Astrocyte (in vitro differentiated cells and primary cell): ENCODE measurements at regions not wholly inside any gene's neighbourhood (a gene's known extent, or its start where the extent isn't known, plus 50 kb on each side); places are given as distances from the start of the nearest gene placed in this dataset.

Experiments used
- DNase-seq: peaks from one replicate; pipeline ENCODE4 v3.0.0-alpha.2; 2010; ENCODE audit warnings: low read depth
- FAIRE-seq: peaks from 2 replicates; lab custom pipeline; 2011; peaks lifted over from hg19 to GRCh38; lab: Jason Lieb, UNC
- H2AFZ ChIP-seq: 2 replicates; pipeline ENCODE4 v1.6.0; 2012; ENCODE audit warnings: low read depth, low read length, inconsistent platforms
- H3K27ac ChIP-seq: 2 replicates; pipeline ENCODE4 v1.5.1; 2011; ENCODE audit warnings: low read depth, low read length, inconsistent platforms
- H3K27me3 ChIP-seq: 2 replicates; pipeline ENCODE4 v1.6.0; 2011; ENCODE audit warnings: low read length, inconsistent platforms; ENCODE audit not compliant: insufficient read depth
- H3K36me3 ChIP-seq: 2 replicates; pipeline ENCODE4 v1.5.1; 2011; ENCODE audit warnings: low read length, inconsistent platforms; ENCODE audit not compliant: insufficient read depth
- H3K4me1 ChIP-seq: 2 replicates; pipeline ENCODE4 v1.5.1; 2011; ENCODE audit warnings: low read length, inconsistent platforms; ENCODE audit not compliant: insufficient read depth
- H3K4me2 ChIP-seq: 2 replicates; pipeline ENCODE4 v1.6.0; 2012; ENCODE audit warnings: low read length, inconsistent platforms
- H3K4me3 ChIP-seq: 2 replicates; pipeline ENCODE4 v1.5.1; 2011; ENCODE audit warnings: low read depth, mild to moderate bottlenecking, low read length, inconsistent platforms; ENCODE audit not compliant: insufficient read depth
- H3K79me2 ChIP-seq: 2 replicates; pipeline ENCODE4 v1.6.0; 2012; ENCODE audit warnings: mild to moderate bottlenecking, low read length, inconsistent platforms; ENCODE audit not compliant: insufficient read depth
- H3K9ac ChIP-seq: 2 replicates; pipeline ENCODE4 v1.6.0; 2012; ENCODE audit warnings: mild to moderate bottlenecking, low read length, inconsistent platforms
- H3K9me3 ChIP-seq: 2 replicates; pipeline ENCODE4 v1.5.1; 2012; ENCODE audit warnings: low read depth, mild to moderate bottlenecking, low read length, inconsistent platforms; ENCODE audit not compliant: insufficient read depth
- H4K20me1 ChIP-seq: 2 replicates; pipeline ENCODE4 v1.6.0; 2012; ENCODE audit warnings: low read length, inconsistent platforms; ENCODE audit not compliant: insufficient read depth
- H3K27ac Mint-ChIP-seq: one replicate; pipeline ENCODE4 v1.8.0; 2021; ENCODE audit warnings: mild to moderate bottlenecking, mixed read lengths; ENCODE audit not compliant: unreplicated experiment
- H3K27me3 Mint-ChIP-seq: one replicate; pipeline ENCODE4 v1.8.0; 2021; ENCODE audit warnings: low read depth, mixed read lengths; ENCODE audit not compliant: unreplicated experiment
- H3K36me3 Mint-ChIP-seq: one replicate; pipeline ENCODE4 v1.8.0; 2021; ENCODE audit warnings: low read depth, mixed read lengths; ENCODE audit not compliant: unreplicated experiment
- H3K4me1 Mint-ChIP-seq: one replicate; pipeline ENCODE4 v1.8.0; 2021; ENCODE audit warnings: low read depth, mixed read lengths; ENCODE audit not compliant: unreplicated experiment
- H3K4me3 Mint-ChIP-seq: one replicate; pipeline ENCODE4 v1.8.0; 2021; ENCODE audit warnings: mild to moderate bottlenecking, moderate library complexity, mixed read lengths; ENCODE audit not compliant: unreplicated experiment
- H3K9me3 Mint-ChIP-seq: one replicate; pipeline ENCODE4 v1.8.0; 2021; ENCODE audit warnings: mild to moderate bottlenecking, mixed read lengths; ENCODE audit not compliant: unreplicated experiment
- CTCF ChIP-seq: IDR thresholded peaks from 2 replicates; pipeline ENCODE4 v1.5.1; 2011; ENCODE audit warnings: low read depth, mild to moderate bottlenecking, inconsistent platforms, low read length, moderate library complexity; ENCODE audit not compliant: insufficient read depth
- EZH2 ChIP-seq: IDR thresholded peaks from 2 replicates; pipeline ENCODE4 v1.6.1; 2012; ENCODE audit warnings: mild to moderate bottlenecking, low read length, inconsistent platforms; ENCODE audit not compliant: insufficient read depth

- Mint-ChIP-seq H3K9me3 (no peaks in the 10 kb centered on the region), H3K27me3 (peaks cover 5% of the 10 kb centered on the region), H3K4me1 (no peaks in the 10 kb centered on the region), H3K27ac (no peak overlapping the region), H3K36me3 (no peaks in the 10 kb centered on the region), H3K4me3 (no peak overlapping the region)
- FAIRE-seq (no peak), DNase-seq (no peak)
- H4K20me1 ChIP-seq, result no peaks in the 10 kb centered on the region
- H3K4me1 ChIP-seq, result no peaks in the 10 kb centered on the region
- H3K27me3 ChIP-seq, result no peaks in the 10 kb centered on the region
- TF ChIP-seq EZH2 (no peak), CTCF (no peak)
- no peak overlapping the region for H2AFZ ChIP-seq
- H3K9me3 ChIP-seq, result no peaks in the 10 kb centered on the region
- H3K4me3 ChIP-seq, result no peak overlapping the region
- no peaks in the 10 kb centered on the region for H3K36me3 ChIP-seq
- no peak overlapping the region for H3K9ac ChIP-seq
- H3K4me2 ChIP-seq, result no peak overlapping the region
- H3K27ac ChIP-seq, result no peak overlapping the region
- no peaks in the 10 kb centered on the region for H3K79me2 ChIP-seq
Measured at GRCh38 chr15:53000409-53000808, 210.3 kb upstream of the ONECUT1 start.

GRCh38 chr15:52997123-52997522 is 207.0 kb upstream of the ONECUT1 start:
- H3K36me3 ChIP-seq, result no peaks in the 10 kb centered on the region
- no peak overlapping the region for H3K4me2 ChIP-seq
- H3K9ac ChIP-seq, result no peak overlapping the region
- no peaks in the 10 kb centered on the region for H3K4me1 ChIP-seq
- DNase-seq, result no peak
- Mint-ChIP-seq H3K4me1 (no peaks in the 10 kb centered on the region), H3K9me3 (peaks cover 5% of the 10 kb centered on the region), H3K27me3 (peaks cover 5% of the 10 kb centered on the region), H3K36me3 (no peaks in the 10 kb centered on the region), H3K27ac (no peak overlapping the region), H3K4me3 (no peak overlapping the region)
- H2AFZ ChIP-seq, result no peak overlapping the region
- no peaks in the 10 kb centered on the region for H3K9me3 ChIP-seq
- H3K4me3 ChIP-seq, result no peak overlapping the region
- H3K27me3 ChIP-seq, result no peaks in the 10 kb centered on the region
- H3K27ac ChIP-seq, result no peak overlapping the region
- H3K79me2 ChIP-seq, result no peaks in the 10 kb centered on the region
- TF ChIP-seq EZH2, result no peak
- TF ChIP-seq CTCF, result no peak
- no peaks in the 10 kb centered on the region for H4K20me1 ChIP-seq
- no peak for FAIRE-seq

GRCh38 chr15:52994290-52994689 is 204.2 kb upstream of the ONECUT1 start:
- no peaks in the 10 kb centered on the region for H3K27me3 ChIP-seq
- H4K20me1 ChIP-seq, result no peaks in the 10 kb centered on the region
- no peaks in the 10 kb centered on the region for H3K9me3 ChIP-seq
- no peaks in the 10 kb centered on the region for H3K79me2 ChIP-seq
- Mint-ChIP-seq H3K4me3 (no peak overlapping the region), H3K27me3 (peaks cover 5% of the 10 kb centered on the region), H3K27ac (no peak overlapping the region), H3K4me1 (no peaks in the 10 kb centered on the region), H3K36me3 (no peaks in the 10 kb centered on the region), H3K9me3 (peaks cover 9% of the 10 kb centered on the region)
- no peaks in the 10 kb centered on the region for H3K4me1 ChIP-seq
- H3K36me3 ChIP-seq, result no peaks in the 10 kb centered on the region
- FAIRE-seq, result no peak
- no peak overlapping the region for H3K9ac ChIP-seq
- H3K4me2 ChIP-seq, result no peak overlapping the region
- H2AFZ ChIP-seq, result no peak overlapping the region
- H3K4me3 ChIP-seq, result no peak overlapping the region
- no peak for TF ChIP-seq EZH2
- no peak for TF ChIP-seq CTCF
- H3K27ac ChIP-seq, result no peak overlapping the region
- no peak for DNase-seq
